Erythroblast (primary cell): ENCODE measurements at regions not wholly inside any gene's neighbourhood (a gene's known extent, or its start where the extent isn't known, plus 50 kb on each side); places are given as distances from the start of the nearest gene placed in this dataset.

ENCODE experiments used
- DNase-seq, 2 experiments: peaks; one replicate each; lab custom pipeline; 2025; lab: John Stamatoyannopoulos, UW
- GATA1 ChIP-seq: IDR thresholded peaks from 2 replicates; pipeline ENCODE4 v1.6.1; 2011; ENCODE audit warnings: low read depth, mild to moderate bottlenecking, control low read depth, low read length, moderate library complexity
- POLR2A ChIP-seq: IDR thresholded peaks from 2 replicates; pipeline ENCODE4 v1.6.1; 2011; ENCODE audit warnings: mild to moderate bottlenecking, low read length

DNA sequence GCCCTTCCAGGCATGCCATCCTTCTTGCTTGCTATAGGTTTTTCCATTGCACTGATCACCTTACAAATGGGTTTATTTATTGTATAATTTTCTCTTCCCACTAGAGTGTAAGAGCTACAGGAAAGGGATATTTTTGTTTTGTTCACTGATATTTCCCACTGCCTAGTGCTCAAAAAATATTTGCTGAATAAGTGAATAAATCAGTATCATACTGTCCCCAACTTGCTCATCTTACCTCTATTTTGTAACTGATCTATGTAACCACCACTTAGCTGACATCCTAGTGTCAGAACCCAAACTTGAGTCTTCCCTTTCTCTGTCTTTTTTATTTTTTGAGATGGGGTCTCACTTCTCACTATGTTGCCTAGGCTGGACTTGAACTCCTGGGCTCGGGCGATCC, 87.6 kb upstream of the TBC1D3K start:
- DNase-seq, result no peak

DNA sequence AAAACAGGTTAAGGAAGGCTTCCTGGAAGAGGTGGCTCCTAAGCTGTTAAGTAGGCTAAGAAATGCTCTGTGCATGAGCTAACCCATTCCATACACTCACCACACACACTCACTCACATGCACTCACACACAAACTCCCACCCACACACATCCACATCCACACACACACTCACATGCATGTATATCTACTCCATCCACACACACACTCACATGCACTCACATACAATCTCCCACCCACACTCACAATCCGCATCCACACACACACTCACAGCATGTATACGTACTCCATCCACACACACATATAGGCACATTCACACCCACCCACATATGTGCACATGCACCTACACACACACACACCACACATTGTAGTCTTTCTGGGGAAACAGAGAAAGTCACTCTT, 89.3 kb upstream of the HNF1B start:
- no peak for DNase-seq
- TF ChIP-seq POLR2A, result no peak
- no peak for TF ChIP-seq GATA1

More for the DNA sequence above, 87.6 kb upstream of the TBC1D3K start:
- TF ChIP-seq POLR2A, result no peak
- no peak for TF ChIP-seq GATA1

DNA sequence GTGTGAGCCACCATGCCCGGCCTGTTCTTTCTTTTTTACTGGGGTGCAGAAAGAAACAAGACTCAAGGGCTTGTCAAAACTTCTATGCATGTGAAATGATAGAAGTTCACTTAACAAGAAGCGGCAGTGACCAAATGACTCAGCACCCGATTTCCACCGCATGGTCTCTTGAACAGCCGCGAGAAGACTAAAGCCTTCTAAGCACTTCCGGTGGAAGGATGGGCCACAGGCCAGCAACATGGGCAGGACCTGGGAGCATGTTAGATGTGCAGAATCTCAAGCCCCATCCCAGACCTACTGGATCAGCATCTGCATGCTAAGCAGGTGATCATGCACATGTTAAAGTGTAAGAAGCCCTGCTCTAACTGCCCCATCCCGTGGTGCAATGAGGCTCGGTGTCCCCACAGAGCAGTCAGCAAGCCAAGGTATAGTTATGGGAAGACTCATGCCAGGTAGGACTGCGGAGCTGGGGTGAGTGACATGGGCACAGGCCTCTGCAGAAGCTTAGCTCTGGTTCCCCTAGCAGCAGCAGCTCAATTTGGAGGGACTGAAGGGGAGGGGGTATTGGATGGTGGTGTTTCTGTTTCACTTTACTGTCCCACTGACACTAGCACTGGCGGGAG, 88.5 kb upstream of the HNF1B start:
- no peak for DNase-seq
- TF ChIP-seq GATA1, result no peak
- TF ChIP-seq POLR2A, result no peak

DNA sequence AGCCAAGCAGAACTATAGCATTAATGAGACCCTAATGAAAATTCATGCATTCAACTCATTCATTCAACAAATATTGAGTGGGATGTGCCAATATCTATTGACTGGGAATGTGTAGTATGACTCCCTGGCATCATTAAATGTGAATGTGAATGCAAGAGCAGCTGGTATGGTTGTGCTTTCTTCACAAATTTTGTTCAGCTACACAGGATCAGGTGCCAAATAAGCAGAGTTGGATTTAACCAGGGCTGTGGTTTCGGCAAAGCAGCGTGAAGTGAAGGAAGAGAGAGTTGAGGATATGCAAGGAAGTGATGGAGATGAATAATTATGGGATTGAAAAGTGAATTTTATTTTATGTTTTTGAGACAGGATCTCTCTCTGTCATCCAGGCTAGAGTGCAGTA, 87.1 kb upstream of the HNF1B start:
- DNase-seq, result no peak
- no peak for TF ChIP-seq GATA1
- no peak for TF ChIP-seq POLR2A

DNA sequence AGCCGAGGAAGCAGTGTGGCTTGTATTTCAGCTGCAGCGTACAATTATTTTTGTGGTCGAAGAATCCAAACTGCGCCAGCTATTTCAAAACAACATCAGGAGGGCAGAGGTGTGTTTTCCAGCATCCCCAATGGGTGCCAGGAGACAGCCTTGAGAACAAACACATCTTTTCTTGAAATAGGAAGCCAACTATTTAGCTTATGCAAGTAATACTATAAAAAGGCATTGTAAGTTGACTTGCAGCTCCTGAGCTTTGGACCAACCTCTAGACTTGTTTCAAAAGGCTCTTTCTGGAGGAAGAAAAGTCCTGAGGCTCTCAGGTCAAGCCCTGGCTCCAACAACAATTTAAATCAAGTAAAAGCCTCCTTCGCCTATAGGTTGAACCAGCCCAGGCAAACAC, 86.6 kb upstream of the HNF1B start:
- DNase-seq, result no peak
- TF ChIP-seq GATA1 (no peak), POLR2A (no peak)

DNA sequence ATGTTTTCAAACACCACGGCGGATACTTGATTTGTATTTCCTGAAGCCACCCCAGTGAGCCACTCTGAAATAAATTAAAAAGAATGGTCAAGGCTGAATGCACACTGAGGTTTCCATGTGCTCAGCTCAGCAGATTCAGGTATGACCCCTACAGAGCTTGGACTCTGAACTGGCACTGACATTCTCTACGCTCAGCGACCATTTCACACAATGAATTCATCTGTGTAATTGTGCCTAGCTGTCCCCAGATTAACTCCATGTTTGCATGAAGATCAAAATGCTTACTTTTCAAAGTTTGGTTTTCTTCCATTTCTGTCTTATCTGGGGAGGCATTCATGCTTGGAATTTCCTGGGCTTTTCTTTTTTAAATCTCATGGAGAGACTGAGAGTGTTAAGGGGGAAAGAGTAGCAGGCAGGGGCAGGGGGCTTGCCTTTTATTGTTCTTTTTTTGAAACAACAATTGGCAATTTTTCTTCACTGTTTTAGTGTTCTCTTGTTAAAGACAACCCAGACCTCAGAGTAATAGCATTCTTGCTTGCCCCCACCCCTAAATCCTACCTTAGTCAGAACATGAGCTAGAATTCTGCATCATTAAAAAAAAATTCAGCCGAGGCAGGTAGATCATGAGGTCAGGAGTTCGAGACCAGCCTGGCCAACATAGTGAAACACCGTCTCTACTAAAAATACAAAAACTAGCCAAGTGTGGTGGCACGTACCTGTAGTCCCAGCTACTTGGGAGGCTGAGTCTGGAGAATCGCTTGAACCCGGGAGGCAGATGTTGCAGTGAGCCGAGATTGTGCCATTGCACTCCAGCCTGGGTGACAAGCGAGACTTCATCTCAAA, 85.5 kb upstream of the HNF1B start:
- TF ChIP-seq POLR2A (no peak), GATA1 (no peak)
- no peak for DNase-seq

DNA sequence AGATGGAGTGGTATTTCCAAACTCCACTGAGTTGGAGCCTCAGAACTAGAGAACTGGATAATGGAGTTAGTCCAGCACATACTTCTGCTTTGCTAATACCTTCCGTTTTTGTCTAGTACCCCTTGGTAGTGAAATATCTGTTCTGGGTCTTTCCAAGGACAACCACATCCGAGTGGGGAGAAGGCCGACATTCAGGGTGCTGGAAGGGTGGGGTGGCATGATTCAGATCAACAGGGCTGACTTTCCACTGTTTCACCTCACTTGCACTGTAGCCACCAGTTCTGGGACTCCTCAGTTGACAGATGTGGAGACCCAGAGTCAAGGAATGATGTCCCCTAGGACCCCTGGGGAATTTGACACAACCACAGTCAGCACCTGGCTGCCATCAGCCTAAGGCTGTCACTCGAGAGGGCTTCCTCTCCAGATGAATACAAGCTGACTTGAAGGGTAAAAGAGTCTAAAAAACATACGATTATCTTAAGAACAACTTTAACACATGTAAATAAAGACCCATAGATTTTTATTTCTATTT, 84.8 kb upstream of the HNF1B start:
- TF ChIP-seq POLR2A, result no peak
- no peak for TF ChIP-seq GATA1
- DNase-seq, result no peak

DNA sequence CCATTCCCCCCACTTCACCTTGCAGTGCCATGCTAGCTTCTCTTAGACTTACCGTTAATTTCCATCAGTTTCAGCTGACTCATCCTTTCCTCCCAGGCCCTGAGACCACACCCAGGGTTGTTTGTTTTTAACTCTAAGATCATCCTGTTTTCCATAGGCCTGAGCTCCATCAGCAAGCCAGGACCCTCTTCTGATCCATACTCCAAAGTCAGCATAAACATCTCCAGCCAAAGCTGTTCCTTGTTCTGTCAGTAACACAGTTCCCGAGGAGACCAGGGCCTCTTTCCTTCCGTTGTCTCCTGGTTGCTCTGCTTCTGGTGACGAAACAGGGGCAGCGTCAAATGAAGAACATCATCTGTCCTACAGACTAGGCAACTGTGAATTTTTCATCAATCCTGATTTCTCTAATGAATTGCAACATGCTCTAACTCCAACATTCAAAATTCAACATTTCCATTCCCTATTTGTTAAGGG, 83.8 kb upstream of the HNF1B start:
- peak; percentile 71 to 77 for DNase-seq
- TF ChIP-seq POLR2A, result no peak

DNA sequence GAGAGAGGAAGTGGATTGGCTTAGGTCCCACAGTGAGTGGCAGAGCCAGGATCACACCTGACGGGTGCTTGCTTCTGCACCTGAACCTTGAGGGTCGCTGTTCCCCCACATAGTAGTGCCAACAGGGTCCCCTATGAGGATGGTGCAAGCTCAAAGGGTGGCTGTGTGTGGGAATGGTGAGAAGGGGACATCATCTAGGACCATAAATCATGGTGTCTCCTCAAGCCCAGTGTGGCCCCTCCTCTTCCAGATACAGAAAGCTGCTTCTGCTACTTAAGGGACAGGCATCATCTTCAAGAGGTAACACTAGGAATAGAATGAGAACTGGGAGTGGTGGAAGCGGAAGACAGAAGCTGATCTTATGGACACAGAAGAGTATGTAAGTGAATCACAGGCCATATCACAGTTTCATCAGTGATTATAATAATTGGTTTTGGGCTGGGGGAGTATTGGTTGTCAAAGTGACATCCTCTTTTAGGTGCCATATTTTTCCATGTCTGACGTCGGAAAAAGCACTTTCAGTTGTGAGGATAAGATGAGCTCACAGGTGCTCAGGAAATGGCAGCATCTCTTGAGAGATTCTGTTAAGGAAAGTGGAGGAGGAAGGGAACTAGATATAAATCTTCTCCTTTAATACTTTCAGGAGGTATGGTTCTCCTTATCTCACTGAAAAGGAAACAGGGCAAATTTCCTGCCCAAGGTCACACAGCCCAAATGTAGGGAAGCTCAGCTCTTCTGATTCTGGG, 83.2 kb upstream of the HNF1B start:
- TF ChIP-seq GATA1 (no peak), POLR2A (no peak)
- DNase-seq, result no peak

DNA sequence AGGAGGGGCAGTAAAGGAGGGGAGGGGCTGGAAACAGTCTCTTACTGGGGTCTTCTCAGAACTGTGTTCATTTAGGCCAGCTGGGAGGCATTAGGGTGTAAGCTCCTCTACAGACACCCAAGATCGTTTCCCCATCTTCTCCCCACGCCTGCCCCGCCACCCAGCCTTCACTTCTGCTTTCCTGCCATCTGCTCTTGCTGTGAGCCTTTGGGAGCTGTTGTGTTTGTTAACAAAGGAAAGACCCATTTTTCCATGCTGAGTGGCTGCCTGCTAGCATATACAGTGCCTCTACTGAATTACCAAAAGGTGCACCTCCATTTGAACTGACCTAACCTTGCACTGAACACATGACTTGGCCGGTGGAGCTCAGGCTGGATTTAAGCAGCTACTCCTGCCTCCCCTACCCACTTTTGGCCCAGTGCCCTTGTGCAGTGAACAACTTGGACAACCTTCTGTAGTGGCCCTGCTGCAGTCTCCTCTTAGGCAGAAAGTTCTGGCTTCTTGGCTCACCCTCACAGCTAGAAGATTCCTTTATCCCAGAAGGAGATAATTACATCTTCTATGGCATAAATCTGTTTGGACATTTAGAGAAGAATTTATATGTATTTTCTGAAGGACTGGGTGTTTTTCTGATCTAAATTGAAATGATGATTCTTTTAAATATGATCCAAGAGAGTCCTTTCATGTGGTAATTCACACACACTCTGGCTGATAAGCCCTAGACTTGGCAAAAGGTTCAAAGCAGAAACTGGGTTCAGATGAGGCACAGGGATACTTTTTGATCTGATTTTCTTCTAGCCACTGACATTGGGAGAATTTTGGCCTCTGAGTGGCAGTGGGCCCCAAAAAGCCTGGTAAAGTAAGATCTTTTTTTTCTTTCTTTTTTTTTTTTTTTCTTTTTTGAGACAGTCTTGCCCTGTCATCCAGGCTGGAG, 81.9 kb upstream of the HNF1B start:
- no peak for DNase-seq
- no peak for TF ChIP-seq GATA1
- no peak for TF ChIP-seq POLR2A

DNA sequence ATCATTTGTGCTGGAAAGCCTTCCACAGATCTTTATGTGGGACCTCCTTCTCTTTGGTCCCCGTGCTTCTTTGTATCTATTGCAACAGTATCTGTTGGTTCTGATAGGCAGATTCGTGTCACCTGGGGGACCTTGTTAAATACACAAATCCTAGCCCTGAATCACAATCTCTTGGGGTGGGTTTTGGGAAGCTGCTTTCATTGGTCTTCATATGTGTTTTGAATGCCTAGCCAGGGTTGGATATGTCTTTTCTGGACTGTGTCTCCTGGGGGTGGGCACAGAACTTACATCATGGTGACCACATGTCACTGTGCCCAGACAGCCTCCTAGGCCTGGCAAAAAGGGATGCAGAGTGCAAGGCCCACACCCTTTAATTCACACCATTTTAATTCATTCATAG, 81.0 kb upstream of the HNF1B start:
- no peak for DNase-seq
- TF ChIP-seq GATA1 (no peak), POLR2A (no peak)

DNA sequence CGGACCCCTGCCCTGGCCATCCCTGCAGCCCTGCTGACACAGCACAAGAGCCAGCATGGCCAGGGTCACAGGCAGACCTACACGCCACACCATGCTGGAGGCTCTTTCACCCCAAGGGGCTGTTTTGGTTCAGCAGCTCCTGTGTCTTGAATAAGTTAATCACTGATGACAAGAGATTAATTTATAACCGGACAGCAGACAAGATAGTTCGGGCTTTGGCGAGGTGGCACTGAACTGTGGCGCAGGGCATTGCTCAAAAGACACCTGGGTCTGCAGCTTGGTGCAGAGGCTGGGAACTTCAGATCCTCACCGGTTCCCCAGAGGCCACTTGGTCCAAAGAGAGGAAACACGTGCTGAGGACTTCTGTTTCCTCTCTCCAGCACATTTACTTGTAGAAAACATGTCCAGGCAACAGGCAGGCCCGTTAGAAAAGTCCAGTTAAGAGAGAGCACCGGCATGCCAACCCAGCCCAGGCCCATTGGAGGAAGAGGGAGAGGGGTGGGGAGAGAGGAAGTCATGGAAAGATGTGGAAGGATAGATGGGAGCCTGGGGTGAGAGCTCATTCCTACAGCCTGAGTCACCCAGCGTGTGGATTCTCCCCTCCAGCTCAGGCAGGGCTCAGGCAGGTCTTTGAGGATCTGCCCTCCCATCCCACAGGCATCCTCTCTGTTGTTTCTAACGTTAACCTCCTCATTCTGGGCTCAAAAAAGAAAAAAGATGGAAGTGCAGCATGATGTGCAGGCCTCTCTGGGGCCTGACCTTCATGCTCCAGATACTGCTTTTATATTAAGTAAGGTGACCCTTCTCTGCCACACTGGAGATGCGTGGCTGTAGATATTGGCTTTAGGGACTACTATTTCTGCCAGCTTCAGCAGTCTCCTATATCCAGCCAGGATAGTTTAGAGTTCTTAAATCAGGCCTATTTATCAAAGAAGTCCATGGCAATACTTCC, 80.0 kb upstream of the HNF1B start:
- TF ChIP-seq GATA1, result no peak
- no peak for TF ChIP-seq POLR2A
- no peak for DNase-seq
